Activated T-helper 2 cell treated with anti-CD3 and anti-CD28 coated beads, Interferon-gamma antibody, Interleukin-2, Interleukin-4, amounts not matched to agents 10 μg/mL and 5 μg/mL and 100 μg/mL, durations not matched to agents 14 hours and 24 hours and 36 hours (primary cell): ENCODE measurements at regions not wholly inside any gene's neighbourhood (a gene's known extent, or its start where the extent isn't known, plus 50 kb on each side); places are given as distances from the start of the nearest gene placed in this dataset.

ENCODE experiments used
- DNase-seq: peaks from one replicate; pipeline ENCODE4 v3.0.0; 2021; ENCODE audit warnings: low spot score
- H3K27ac Mint-ChIP-seq: one replicate; pipeline ENCODE4 v1.8.0; 2021; ENCODE audit warnings: mixed read lengths
- H3K27me3 Mint-ChIP-seq: one replicate; pipeline ENCODE4 v1.8.0; 2021; ENCODE audit warnings: low read depth, mixed read lengths
- H3K36me3 Mint-ChIP-seq: one replicate; pipeline ENCODE4 v1.8.0; 2021; ENCODE audit warnings: low read depth, mixed read lengths
- H3K4me1 Mint-ChIP-seq: one replicate; pipeline ENCODE4 v1.8.0; 2021; ENCODE audit warnings: low read depth, mixed read lengths
- H3K4me3 Mint-ChIP-seq: one replicate; pipeline ENCODE4 v1.8.0; 2021; ENCODE audit warnings: low read depth, mild to moderate bottlenecking, moderate library complexity, mixed read lengths
- H3K9me3 Mint-ChIP-seq: one replicate; pipeline ENCODE4 v1.8.0; 2021; ENCODE audit warnings: mixed read lengths
- intact Hi-C: fragments of 100-400 bp; cut with micrococcal nuclease; formaldehyde crosslinking; loops from one replicate; pipeline ENCODE4 v1.15.1; 2023

- Mint-ChIP-seq H3K9me3 (peaks cover 18% of the 10 kb centered on the region), H3K36me3 (no peaks in the 10 kb centered on the region), H3K4me1 (no peaks in the 10 kb centered on the region), H3K27ac (no peak overlapping the region), H3K4me3 (no peak overlapping the region), H3K27me3 (no peaks in the 10 kb centered on the region)
- intact Hi-C loops = no loop called here
- no peak for DNase-seq
Observed at GRCh38 chr5:118243613-118244012, 744.7 kb downstream of the DTWD2 start.

- no peaks in the 10 kb centered on the region for H3K36me3 Mint-ChIP-seq
- intact Hi-C loops = no loop called here
- H3K4me1 Mint-ChIP-seq = no peaks in the 10 kb centered on the region
- H3K27me3 Mint-ChIP-seq = no peaks in the 10 kb centered on the region
- DNase-seq = no peak
- no peak overlapping the region for H3K4me3 Mint-ChIP-seq
- no peak overlapping the region for H3K27ac Mint-ChIP-seq
- H3K9me3 Mint-ChIP-seq = peaks cover 13% of the 10 kb centered on the region
Observed at GRCh38 chr5:118243068-118243467, 745.3 kb downstream of the DTWD2 start.

- intact Hi-C loops = no loop called here
- Mint-ChIP-seq H3K9me3 (peaks cover 3% of the 10 kb centered on the region), H3K27me3 (no peaks in the 10 kb centered on the region), H3K4me1 (no peaks in the 10 kb centered on the region), H3K36me3 (no peaks in the 10 kb centered on the region), H3K4me3 (no peak overlapping the region), H3K27ac (no peak overlapping the region)
- DNase-seq = no peak
Observed at GRCh38 chr5:118236108-118236849, 752.1 kb downstream of the DTWD2 start.

DNA sequence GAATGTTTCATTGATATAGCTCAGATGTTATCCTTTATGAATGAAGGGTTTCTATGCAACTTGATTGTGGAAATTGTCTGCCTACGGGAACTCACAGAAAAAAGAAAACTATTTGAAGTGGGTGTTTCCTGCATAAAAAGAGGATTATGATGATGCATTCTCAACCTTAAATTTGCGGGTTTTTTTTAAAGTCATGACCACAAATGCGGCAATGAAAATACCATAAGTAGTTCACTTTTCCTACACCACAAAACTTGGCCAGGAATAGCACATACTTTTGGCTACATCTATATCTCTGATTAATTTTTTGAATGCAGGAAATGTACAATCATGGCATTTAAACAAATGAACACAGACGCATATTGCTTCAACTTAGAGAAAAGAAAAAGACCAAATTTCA lies 754.7 kb downstream of the DTWD2 start:
- H3K27me3 Mint-ChIP-seq = no peaks in the 10 kb centered on the region

GRCh38 chr5:118228489-118228888 lies 759.9 kb downstream of the DTWD2 start:
- no peak overlapping the region for H3K4me3 Mint-ChIP-seq
- no peaks in the 10 kb centered on the region for H3K9me3 Mint-ChIP-seq
- no peak for DNase-seq
- intact Hi-C loops = no loop called here
- H3K36me3 Mint-ChIP-seq = no peaks in the 10 kb centered on the region
- no peak overlapping the region for H3K27ac Mint-ChIP-seq
- H3K4me1 Mint-ChIP-seq = no peaks in the 10 kb centered on the region
- no peaks in the 10 kb centered on the region for H3K27me3 Mint-ChIP-seq

More for the DNA sequence above, 754.7 kb downstream of the DTWD2 start:
- Mint-ChIP-seq H3K9me3 (no peaks in the 10 kb centered on the region), H3K36me3 (no peaks in the 10 kb centered on the region), H3K27ac (no peak overlapping the region), H3K4me1 (no peaks in the 10 kb centered on the region), H3K4me3 (no peak overlapping the region)
- DNase-seq = no peak
- intact Hi-C loops = no loop called here

DNA sequence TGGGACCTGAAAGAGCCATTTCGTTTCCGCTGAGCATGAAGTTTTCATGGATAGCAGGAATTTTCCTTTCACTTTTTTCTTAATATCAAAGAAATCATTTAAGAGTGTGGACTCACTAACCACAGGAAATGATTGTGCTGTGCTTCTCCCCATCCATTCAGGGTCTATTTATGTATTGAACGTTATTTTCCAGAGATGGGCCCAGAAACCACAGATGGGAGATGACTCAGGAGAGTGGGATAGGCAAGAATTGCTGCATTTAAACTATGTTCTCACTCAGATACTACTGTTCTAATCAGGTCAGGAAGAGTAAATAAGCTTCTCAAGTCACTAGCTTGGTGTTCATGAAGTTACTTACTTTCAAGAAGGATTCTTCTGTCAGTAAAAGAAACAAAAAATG lies 763.8 kb downstream of the DTWD2 start:
- Mint-ChIP-seq H3K36me3 (no peaks in the 10 kb centered on the region), H3K4me3 (no peak overlapping the region), H3K9me3 (no peaks in the 10 kb centered on the region), H3K27me3 (no peaks in the 10 kb centered on the region), H3K27ac (no peak overlapping the region), H3K4me1 (no peaks in the 10 kb centered on the region)
- intact Hi-C loops = no loop called here
- DNase-seq = no peak

- H3K4me1 Mint-ChIP-seq = no peaks in the 10 kb centered on the region
- no peak for DNase-seq
- H3K36me3 Mint-ChIP-seq = no peaks in the 10 kb centered on the region
- no peaks in the 10 kb centered on the region for H3K9me3 Mint-ChIP-seq
- no peaks in the 10 kb centered on the region for H3K27me3 Mint-ChIP-seq
- no peak overlapping the region for H3K4me3 Mint-ChIP-seq
- H3K27ac Mint-ChIP-seq = no peak overlapping the region
- intact Hi-C loops = no loop called here
Observed at GRCh38 chr5:118220556-118221195, 767.7 kb downstream of the DTWD2 start.

- Mint-ChIP-seq H3K36me3 (no peaks in the 10 kb centered on the region), H3K9me3 (peaks cover 31% of the 10 kb centered on the region), H3K27ac (no peak overlapping the region), H3K4me1 (no peaks in the 10 kb centered on the region), H3K27me3 (no peaks in the 10 kb centered on the region), H3K4me3 (no peak overlapping the region)
- intact Hi-C loops = no loop called here
- no peak for DNase-seq
Observed at GRCh38 chr5:118211606-118212005, 776.7 kb downstream of the DTWD2 start.

DNA sequence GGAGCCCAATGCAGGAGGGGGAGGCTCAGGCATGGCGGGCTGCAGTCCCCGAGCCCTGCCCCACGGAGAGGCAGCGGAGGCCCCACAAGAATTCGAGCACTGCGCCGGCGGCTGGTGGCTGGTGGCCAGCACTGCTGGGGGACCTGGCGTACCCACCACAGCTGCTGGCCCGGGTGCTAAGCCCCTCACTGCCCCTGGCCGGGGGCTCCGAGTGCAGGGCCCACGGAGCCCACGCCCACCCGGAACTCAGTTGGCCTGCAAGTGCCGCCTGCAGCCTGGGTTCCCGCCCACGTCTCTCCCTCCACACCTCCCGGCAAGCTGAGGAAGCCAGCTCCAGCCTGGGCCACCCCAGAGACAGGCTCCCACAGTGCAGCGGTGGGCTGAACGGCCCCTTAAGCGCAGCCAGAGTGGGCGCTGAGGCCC lies 780.3 kb downstream of the DTWD2 start:
- H3K4me1 Mint-ChIP-seq = no peaks in the 10 kb centered on the region
- H3K9me3 Mint-ChIP-seq = peaks cover 27% of the 10 kb centered on the region
- no peak for DNase-seq
- intact Hi-C loops = no loop called here
- H3K4me3 Mint-ChIP-seq = no peak overlapping the region
- H3K27ac Mint-ChIP-seq = no peak overlapping the region
- H3K27me3 Mint-ChIP-seq = no peaks in the 10 kb centered on the region
- no peaks in the 10 kb centered on the region for H3K36me3 Mint-ChIP-seq

DNA sequence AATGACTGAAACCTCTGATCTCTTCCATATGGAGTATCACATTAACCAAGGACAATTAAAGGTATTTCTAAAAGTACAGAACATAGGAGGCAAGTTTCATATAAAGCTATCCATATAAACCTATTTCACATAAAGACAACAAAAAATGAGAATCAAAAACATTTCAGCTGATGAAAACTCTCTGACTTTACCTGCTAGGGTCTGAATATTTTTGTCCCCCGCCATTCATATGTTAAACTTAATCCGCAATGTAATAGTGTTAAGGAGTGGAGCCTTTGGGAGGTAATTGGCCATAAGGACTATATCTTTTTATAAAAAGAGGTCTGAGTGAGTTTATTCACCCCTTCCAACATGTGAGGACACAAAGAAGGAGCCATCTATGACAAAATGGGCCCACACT lies 788.5 kb downstream of the DTWD2 start:
- Mint-ChIP-seq H3K9me3 (no peaks in the 10 kb centered on the region), H3K4me3 (no peak overlapping the region), H3K36me3 (no peaks in the 10 kb centered on the region), H3K4me1 (no peaks in the 10 kb centered on the region), H3K27me3 (no peaks in the 10 kb centered on the region), H3K27ac (no peak overlapping the region)
- intact Hi-C loops = no loop called here
- DNase-seq = no peak

GRCh38 chr5:118196229-118196628 lies 792.1 kb downstream of the DTWD2 start:
- Mint-ChIP-seq H3K4me3 (no peak overlapping the region), H3K27ac (no peak overlapping the region), H3K9me3 (no peaks in the 10 kb centered on the region), H3K36me3 (no peaks in the 10 kb centered on the region), H3K4me1 (no peaks in the 10 kb centered on the region), H3K27me3 (no peaks in the 10 kb centered on the region)
- intact Hi-C loops = no loop called here
- no peak for DNase-seq

DNA sequence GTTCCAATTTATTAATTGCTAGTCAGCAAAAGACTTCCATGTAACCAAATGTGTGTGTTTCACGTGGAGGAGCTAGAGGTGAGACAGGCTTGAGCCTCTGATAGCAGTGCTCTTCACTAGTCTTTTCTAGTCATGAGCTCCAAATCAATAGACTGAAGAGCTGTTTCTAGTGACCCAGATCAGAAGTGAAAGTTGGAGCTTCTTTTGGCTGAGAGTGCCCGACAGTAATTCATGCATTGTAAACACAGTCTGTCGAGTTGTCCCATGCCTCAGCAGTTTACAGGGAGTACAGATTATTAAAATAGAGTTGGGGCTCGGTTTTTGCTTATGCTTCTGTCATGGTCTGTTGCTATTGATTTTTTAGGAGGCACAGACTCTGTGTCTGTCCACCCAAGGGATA lies 793.1 kb downstream of the DTWD2 start:
- no peak for DNase-seq
- intact Hi-C loops = no loop called here
- H3K9me3 Mint-ChIP-seq = no peaks in the 10 kb centered on the region

GRCh38 chr5:118193194-118193905 lies 795.0 kb downstream of the DTWD2 start:
- intact Hi-C loops = no loop called here
- Mint-ChIP-seq H3K27me3 (no peaks in the 10 kb centered on the region), H3K9me3 (no peaks in the 10 kb centered on the region), H3K4me3 (no peak overlapping the region), H3K36me3 (no peaks in the 10 kb centered on the region), H3K27ac (no peak overlapping the region), H3K4me1 (no peaks in the 10 kb centered on the region)
- DNase-seq = no peak

More for the DNA sequence above, 793.1 kb downstream of the DTWD2 start:
- no peaks in the 10 kb centered on the region for H3K27me3 Mint-ChIP-seq
- H3K27ac Mint-ChIP-seq = no peak overlapping the region
- H3K4me1 Mint-ChIP-seq = no peaks in the 10 kb centered on the region
- H3K4me3 Mint-ChIP-seq = no peak overlapping the region
- no peaks in the 10 kb centered on the region for H3K36me3 Mint-ChIP-seq
